ENCODE measurements at regions not wholly inside any gene's neighbourhood (a gene's known extent, or its start where the extent isn't known, plus 50 kb on each side); places are given as distances from the start of the nearest gene placed in this dataset.

GRCh38 chr6:147738099-147738498 lies 229.6 kb downstream of the SAMD5 start:
- no peak overlapping the region for H3K4me2 ChIP-seq (ENCODE audit: insufficient read depth, low read length)
- no peaks in the 10 kb centered on the region for H3K9me3 ChIP-seq (ENCODE audit: insufficient read depth, low read length, severe bottlenecking)
- no peak overlapping the region for H3K9ac ChIP-seq (ENCODE audit: low read depth, low read length)
- no peaks in the 10 kb centered on the region for H3K27me3 ChIP-seq (ENCODE audit: insufficient read depth, low read length, poor library complexity)
- H3K4me1 ChIP-seq (ENCODE audit: insufficient read depth, low read length) = peaks cover 32% of the 10 kb centered on the region
- no peaks in the 10 kb centered on the region for H3K79me2 ChIP-seq (ENCODE audit: insufficient read depth, low read length)
- no peak for TF ChIP-seq CTCF (IDR thresholded peaks at IDR 0.05; ENCODE audit: borderline replicate concordance, extremely low read depth, low read length, poor library complexity, severe bottlenecking)
- TF ChIP-seq EZH2 (IDR thresholded peaks at IDR 0.05; ENCODE audit: borderline replicate concordance, low read depth, low read length, severe bottlenecking) = no peak
- H3K4me3 ChIP-seq (ENCODE audit: low read depth in 1 of 2, low read length in 2 of 2) = no peak overlapping the region
- H4K20me1 ChIP-seq (ENCODE audit: insufficient read depth, low read length) = no peaks in the 10 kb centered on the region
- H2AFZ ChIP-seq (ENCODE audit: low read depth, low read length) = no peak overlapping the region
- H3K36me3 ChIP-seq (ENCODE audit: insufficient read depth, low read length) = no peaks in the 10 kb centered on the region
- ATAC-seq (ENCODE audit: insufficient read depth, low read depth) (no peak), DNase-seq (no peak)
- H3K27ac ChIP-seq (ENCODE audit: low read length) = no peak overlapping the region

- peaks cover 32% of the 10 kb centered on the region for H3K4me1 ChIP-seq (ENCODE audit: insufficient read depth, low read length)
- DNase-seq = peak; percentile 67
- H4K20me1 ChIP-seq (ENCODE audit: insufficient read depth, low read length) = no peaks in the 10 kb centered on the region
- no peaks in the 10 kb centered on the region for H3K79me2 ChIP-seq (ENCODE audit: insufficient read depth, low read length)
- peak; percentile 92 for ATAC-seq (ENCODE audit: insufficient read depth, low read depth)
- no peaks in the 10 kb centered on the region for H3K36me3 ChIP-seq (ENCODE audit: insufficient read depth, low read length)
- no peak overlapping the region for H3K4me3 ChIP-seq (ENCODE audit: low read depth in 1 of 2, low read length in 2 of 2)
- H3K27ac ChIP-seq (ENCODE audit: low read length) = no peak overlapping the region
- H3K27me3 ChIP-seq (ENCODE audit: insufficient read depth, low read length, poor library complexity) = no peaks in the 10 kb centered on the region
- H3K4me2 ChIP-seq (ENCODE audit: insufficient read depth, low read length) = peak overlapping the region; percentile 25; the same call in 1 of the 2 replicates
- no peak overlapping the region for H2AFZ ChIP-seq (ENCODE audit: low read depth, low read length)
- H3K9me3 ChIP-seq (ENCODE audit: insufficient read depth, low read length, severe bottlenecking) = no peaks in the 10 kb centered on the region
- H3K9ac ChIP-seq (ENCODE audit: low read depth, low read length) = no peak overlapping the region
- no peak for TF ChIP-seq CTCF (IDR thresholded peaks at IDR 0.05; ENCODE audit: borderline replicate concordance, extremely low read depth, low read length, poor library complexity, severe bottlenecking)
- no peak for TF ChIP-seq EZH2 (IDR thresholded peaks at IDR 0.05; ENCODE audit: borderline replicate concordance, low read depth, low read length, severe bottlenecking)
Measured at GRCh38 chr6:147738516-147739162, 230.1 kb downstream of the SAMD5 start.

GRCh38 chr6:147740326-147740725 lies 231.8 kb downstream of the SAMD5 start:
- Histone ChIP-seq H3K4me2 (ENCODE audit: insufficient read depth, low read length) (no peak overlapping the region), H3K4me3 (ENCODE audit: low read depth in 1 of 2, low read length in 2 of 2) (no peak overlapping the region), H3K36me3 (ENCODE audit: insufficient read depth, low read length) (no peaks in the 10 kb centered on the region), H2AFZ (ENCODE audit: low read depth, low read length) (no peak overlapping the region), H3K4me1 (ENCODE audit: insufficient read depth, low read length) (peaks cover 32% of the 10 kb centered on the region), H3K79me2 (ENCODE audit: insufficient read depth, low read length) (no peaks in the 10 kb centered on the region), H3K27ac (ENCODE audit: low read length) (no peak overlapping the region), H3K27me3 (ENCODE audit: insufficient read depth, low read length, poor library complexity) (no peaks in the 10 kb centered on the region), H3K9me3 (ENCODE audit: insufficient read depth, low read length, severe bottlenecking) (no peaks in the 10 kb centered on the region), H3K9ac (ENCODE audit: low read depth, low read length) (no peak overlapping the region), H4K20me1 (ENCODE audit: insufficient read depth, low read length) (no peaks in the 10 kb centered on the region)
- ATAC-seq (ENCODE audit: insufficient read depth, low read depth) = no peak
- DNase-seq = no peak
- TF ChIP-seq CTCF (IDR thresholded peaks at IDR 0.05; ENCODE audit: borderline replicate concordance, extremely low read depth, low read length, poor library complexity, severe bottlenecking) (no peak), EZH2 (IDR thresholded peaks at IDR 0.05; ENCODE audit: borderline replicate concordance, low read depth, low read length, severe bottlenecking) (no peak)
